ENCODE measurements at regions not wholly inside any gene's neighbourhood (a gene's known extent, or its start where the extent isn't known, plus 50 kb on each side); places are given as distances from the start of the nearest gene placed in this dataset.

DNA sequence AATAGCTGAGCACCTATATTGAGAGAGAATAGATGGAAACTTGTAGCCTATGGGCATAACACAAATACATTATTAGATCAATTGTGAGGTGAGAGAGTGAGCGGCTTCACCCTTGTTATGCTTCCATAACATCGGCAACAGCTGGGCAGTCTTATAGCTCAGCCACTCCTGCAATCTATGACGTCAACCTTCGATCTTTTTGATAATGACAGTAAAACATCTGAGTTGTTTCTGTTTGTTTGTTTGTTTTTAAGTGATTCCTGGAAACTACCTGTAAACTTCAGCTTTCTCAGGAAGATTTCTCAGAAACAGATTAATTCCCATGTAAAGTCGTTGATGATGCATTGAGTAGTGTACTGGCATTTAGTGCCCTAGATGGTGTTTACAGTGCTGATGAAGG, 90.0 kb downstream of the DSEL start:
- no peaks in the 10 kb centered on the region for H3K36me3 ChIP-seq
- H3K79me2 ChIP-seq (ENCODE audit: low read depth): no peaks in the 10 kb centered on the region
- no peaks in the 10 kb centered on the region for H4K20me1 ChIP-seq (ENCODE audit: low read depth)
- TF ChIP-seq EZH2phosphoT487 (IDR thresholded peaks at IDR 0.05) (no peak), EZH2 (IDR thresholded peaks at IDR 0.05) (no peak)
- TF ChIP-seq, protein P1, sequence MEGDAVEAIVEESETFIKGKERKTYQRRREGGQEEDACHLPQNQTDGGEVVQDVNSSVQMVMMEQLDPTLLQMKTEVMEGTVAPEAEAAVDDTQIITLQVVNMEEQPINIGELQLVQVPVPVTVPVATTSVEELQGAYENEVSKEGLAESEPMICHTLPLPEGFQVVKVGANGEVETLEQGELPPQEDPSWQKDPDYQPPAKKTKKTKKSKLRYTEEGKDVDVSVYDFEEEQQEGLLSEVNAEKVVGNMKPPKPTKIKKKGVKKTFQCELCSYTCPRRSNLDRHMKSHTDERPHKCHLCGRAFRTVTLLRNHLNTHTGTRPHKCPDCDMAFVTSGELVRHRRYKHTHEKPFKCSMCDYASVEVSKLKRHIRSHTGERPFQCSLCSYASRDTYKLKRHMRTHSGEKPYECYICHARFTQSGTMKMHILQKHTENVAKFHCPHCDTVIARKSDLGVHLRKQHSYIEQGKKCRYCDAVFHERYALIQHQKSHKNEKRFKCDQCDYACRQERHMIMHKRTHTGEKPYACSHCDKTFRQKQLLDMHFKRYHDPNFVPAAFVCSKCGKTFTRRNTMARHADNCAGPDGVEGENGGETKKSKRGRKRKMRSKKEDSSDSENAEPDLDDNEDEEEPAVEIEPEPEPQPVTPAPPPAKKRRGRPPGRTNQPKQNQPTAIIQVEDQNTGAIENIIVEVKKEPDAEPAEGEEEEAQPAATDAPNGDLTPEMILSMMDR (IDR thresholded peaks at IDR 0.05): no peak
- H3K9me3 ChIP-seq (ENCODE audit: low read depth): no peaks in the 10 kb centered on the region
- H3K4me3 ChIP-seq: no peak overlapping the region
- no peak overlapping the region for H3K27ac ChIP-seq
- no peaks in the 10 kb centered on the region for H3K9me3 Mint-ChIP-seq
- no peaks in the 10 kb centered on the region for H3K36me3 Mint-ChIP-seq
- no peaks in the 10 kb centered on the region for H3K27me3 ChIP-seq
- H3K9ac ChIP-seq: no peak overlapping the region
- H3K4me1 ChIP-seq: no peaks in the 10 kb centered on the region
- H3K27ac Mint-ChIP-seq: no peak overlapping the region
- no peaks in the 10 kb centered on the region for H3K27me3 Mint-ChIP-seq (ENCODE audit: insufficient read depth, low read depth)
- H2AFZ ChIP-seq (replicated peaks): no peak overlapping the region
- H3K4me2 ChIP-seq: no peak overlapping the region
- no peaks in the 10 kb centered on the region for H3K4me1 Mint-ChIP-seq
- H3F3A ChIP-seq (ENCODE audit: low read depth): no peaks in the 10 kb centered on the region
- no peak overlapping the region for H3K4me3 Mint-ChIP-seq
- no peak for DNase-seq (ENCODE audit: low spot score)

DNA sequence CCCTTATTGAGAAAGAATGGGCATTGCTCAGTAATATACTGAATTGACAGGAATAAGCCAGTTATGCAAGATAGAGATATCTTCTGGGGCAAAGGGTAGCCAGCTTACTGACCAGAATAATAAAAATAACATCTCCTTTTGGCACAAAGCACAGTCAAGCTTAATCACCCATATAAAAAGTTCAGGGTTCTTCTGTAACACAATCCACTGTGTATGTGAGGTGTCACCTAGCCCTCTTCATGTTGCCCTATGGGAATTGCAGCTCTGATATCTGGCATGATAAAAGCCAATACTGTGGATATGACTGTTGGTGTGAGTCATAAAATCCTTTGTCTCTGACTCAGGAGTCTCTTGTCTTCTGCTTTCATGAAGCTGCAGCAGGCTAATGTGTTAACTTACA, 90.8 kb downstream of the DSEL start:
- H3K36me3 ChIP-seq: no peaks in the 10 kb centered on the region
- H3K9ac ChIP-seq: no peak overlapping the region
- H3K9me3 ChIP-seq (ENCODE audit: low read depth): no peaks in the 10 kb centered on the region
- TF ChIP-seq EZH2phosphoT487 (IDR thresholded peaks at IDR 0.05) (no peak), EZH2 (IDR thresholded peaks at IDR 0.05) (no peak)
- TF ChIP-seq, protein P1 (IDR thresholded peaks at IDR 0.05): no peak
- H3K27ac ChIP-seq: no peak overlapping the region
- H2AFZ ChIP-seq (replicated peaks): no peak overlapping the region
- H3K9me3 Mint-ChIP-seq: no peaks in the 10 kb centered on the region
- H3K36me3 Mint-ChIP-seq: no peaks in the 10 kb centered on the region
- no peaks in the 10 kb centered on the region for H3K27me3 ChIP-seq
- H3K4me1 ChIP-seq: no peaks in the 10 kb centered on the region
- H4K20me1 ChIP-seq (ENCODE audit: low read depth): no peaks in the 10 kb centered on the region
- DNase-seq (ENCODE audit: low spot score): no peak
- H3K27ac Mint-ChIP-seq: no peak overlapping the region
- H3K27me3 Mint-ChIP-seq (ENCODE audit: insufficient read depth, low read depth): no peaks in the 10 kb centered on the region
- H3K4me3 Mint-ChIP-seq: no peak overlapping the region
- no peak overlapping the region for H3K4me3 ChIP-seq
- H3K4me1 Mint-ChIP-seq: no peaks in the 10 kb centered on the region
- no peak overlapping the region for H3K4me2 ChIP-seq
- H3F3A ChIP-seq (ENCODE audit: low read depth): no peaks in the 10 kb centered on the region
- H3K79me2 ChIP-seq (ENCODE audit: low read depth): no peaks in the 10 kb centered on the region

DNA sequence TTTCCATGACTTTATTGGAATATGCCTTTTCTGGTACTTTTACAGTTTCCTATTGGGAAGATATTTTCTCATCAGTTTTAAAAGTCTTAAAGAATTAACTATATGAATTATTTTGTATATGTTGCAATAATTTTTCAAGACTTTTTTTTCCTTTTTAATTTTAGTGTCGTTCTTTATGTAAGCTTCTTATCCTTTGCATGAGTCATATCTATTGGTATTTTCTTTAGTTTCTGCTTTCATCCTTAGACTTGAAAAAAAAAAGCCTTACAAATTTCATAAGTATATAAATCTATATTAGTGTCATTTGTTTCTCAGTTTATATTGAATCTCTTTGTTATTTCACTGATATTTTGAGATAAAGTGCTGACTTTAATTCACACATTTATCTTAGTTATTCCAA, 94.9 kb downstream of the DSEL start:
- Mint-ChIP-seq H3K4me1 (no peaks in the 10 kb centered on the region), H3K36me3 (no peaks in the 10 kb centered on the region), H3K27ac (no peak overlapping the region), H3K27me3 (ENCODE audit: insufficient read depth, low read depth) (no peaks in the 10 kb centered on the region), H3K4me3 (no peak overlapping the region), H3K9me3 (no peaks in the 10 kb centered on the region)
- no peaks in the 10 kb centered on the region for H3K4me1 ChIP-seq
- TF ChIP-seq EZH2 (IDR thresholded peaks at IDR 0.05): no peak
- TF ChIP-seq, protein P1 (IDR thresholded peaks at IDR 0.05): no peak
- TF ChIP-seq EZH2phosphoT487 (IDR thresholded peaks at IDR 0.05): no peak
- no peak overlapping the region for H3K9ac ChIP-seq
- no peak overlapping the region for H2AFZ ChIP-seq (replicated peaks)
- DNase-seq (ENCODE audit: low spot score): no peak
- H3K4me3 ChIP-seq: no peak overlapping the region
- H3K27me3 ChIP-seq: no peaks in the 10 kb centered on the region
- no peaks in the 10 kb centered on the region for H3K36me3 ChIP-seq
- no peaks in the 10 kb centered on the region for H4K20me1 ChIP-seq (ENCODE audit: low read depth)
- no peak overlapping the region for H3K27ac ChIP-seq
- no peaks in the 10 kb centered on the region for H3K79me2 ChIP-seq (ENCODE audit: low read depth)
- H3K4me2 ChIP-seq: no peak overlapping the region
- H3F3A ChIP-seq (ENCODE audit: low read depth): no peaks in the 10 kb centered on the region
- H3K9me3 ChIP-seq (ENCODE audit: low read depth): no peaks in the 10 kb centered on the region
